DND-41 (cell line): ENCODE measurements at regions not wholly inside any gene's neighbourhood (a gene's known extent, or its start where the extent isn't known, plus 50 kb on each side); places are given as distances from the start of the nearest gene placed in this dataset.

Source experiments
- ATAC-seq: fragments of 200-7000 bp; cut with Tn5 transposase; 3 replicates; pipeline ENCODE4 v1.9.1; 2021; ENCODE audit warnings: low read depth; ENCODE audit not compliant: insufficient read depth
- DNase-seq: peaks from one replicate; pipeline ENCODE4 v3.0.0-alpha.2; 2020
- H2AFZ ChIP-seq: 2 replicates; pipeline ENCODE4 v1.6.0; 2012; ENCODE audit warnings: low read depth, low read length
- H3K27ac ChIP-seq: 2 replicates; pipeline ENCODE4 v1.5.1; 2012; ENCODE audit warnings: low read length, inconsistent platforms
- H3K27me3 ChIP-seq: fragments of 200-600 bp; sonication (generic); 2 replicates; pipeline ENCODE4 v1.6.0; 2012; ENCODE audit warnings: low read length, mild to moderate bottlenecking, inconsistent platforms; ENCODE audit not compliant: insufficient read depth, poor library complexity
- H3K36me3 ChIP-seq: 2 replicates; pipeline ENCODE4 v1.5.1; 2012; ENCODE audit warnings: low read length, inconsistent platforms; ENCODE audit not compliant: insufficient read depth
- H3K4me1 ChIP-seq: 2 replicates; pipeline ENCODE4 v1.5.1; 2012; ENCODE audit warnings: mild to moderate bottlenecking, low read length; ENCODE audit not compliant: insufficient read depth
- H3K4me2 ChIP-seq: 2 replicates; pipeline ENCODE4 v1.6.0; 2012; ENCODE audit warnings: mild to moderate bottlenecking, moderate library complexity, low read length, inconsistent platforms; ENCODE audit not compliant: insufficient read depth
- H3K4me3 ChIP-seq, 2 experiments: fragments of 200-600 bp in 1 of 2; shearing (Covaris generic) in 1 of 2; 2 replicates each; pipeline ENCODE4 v1.5.1; 2012 to 2016; ENCODE audit warnings: inconsistent platforms in 2 of 2, low read length in 2 of 2, mild to moderate bottlenecking in 2 of 2, low read depth in 1 of 2, moderate library complexity in 1 of 2
- H3K79me2 ChIP-seq: 2 replicates; pipeline ENCODE4 v1.6.0; 2012; ENCODE audit warnings: low read length, inconsistent platforms; ENCODE audit not compliant: insufficient read depth
- H3K9ac ChIP-seq: 2 replicates; pipeline ENCODE4 v1.6.0; 2012; ENCODE audit warnings: low read depth, mild to moderate bottlenecking, inconsistent platforms, low read length, moderate library complexity
- H3K9me3 ChIP-seq: 2 replicates; pipeline ENCODE4 v1.5.1; 2012; ENCODE audit warnings: low read length, moderate library complexity, mild to moderate bottlenecking, inconsistent platforms; ENCODE audit not compliant: insufficient read depth, severe bottlenecking
- H4K20me1 ChIP-seq: 2 replicates; pipeline ENCODE4 v1.6.0; 2012; ENCODE audit warnings: low read length; ENCODE audit not compliant: insufficient read depth
- CTCF ChIP-seq: IDR thresholded peaks from 2 replicates; pipeline ENCODE4 v1.5.1; 2012; ENCODE audit warnings: borderline replicate concordance, low read length, moderate library complexity, mild to moderate bottlenecking; ENCODE audit not compliant: poor library complexity, severe bottlenecking; ENCODE audit errors: extremely low read depth
- EZH2 ChIP-seq: IDR thresholded peaks from 3 replicates; pipeline ENCODE4 v1.6.1; 2012; ENCODE audit warnings: borderline replicate concordance, low read depth, mild to moderate bottlenecking, moderate library complexity, low read length, inconsistent platforms; ENCODE audit not compliant: severe bottlenecking

GRCh38 chr6:90934081-90934480 lies 347.2 kb upstream of the MAP3K7 start:
- no peaks in the 10 kb centered on the region for H3K79me2 ChIP-seq
- no peak overlapping the region for H3K4me3 ChIP-seq
- no peak overlapping the region for H3K4me2 ChIP-seq
- no peak overlapping the region for H3K27ac ChIP-seq
- no peaks in the 10 kb centered on the region for H3K9me3 ChIP-seq
- H3K36me3 ChIP-seq: no peaks in the 10 kb centered on the region
- no peak overlapping the region for H3K9ac ChIP-seq
- H4K20me1 ChIP-seq: no peaks in the 10 kb centered on the region
- DNase-seq (no peak), ATAC-seq (no peak)
- no peak for TF ChIP-seq EZH2
- no peak for TF ChIP-seq CTCF
- H3K4me1 ChIP-seq: no peaks in the 10 kb centered on the region
- no peak overlapping the region for H2AFZ ChIP-seq
- no peaks in the 10 kb centered on the region for H3K27me3 ChIP-seq

GRCh38 chr6:90932351-90932750 lies 345.5 kb upstream of the MAP3K7 start:
- no peak for ATAC-seq
- DNase-seq: no peak
- no peaks in the 10 kb centered on the region for H3K4me1 ChIP-seq

GRCh38 chr6:90928051-90928450 lies 341.2 kb upstream of the MAP3K7 start:
- Histone ChIP-seq H3K79me2 (no peaks in the 10 kb centered on the region), H3K4me2 (no peak overlapping the region), H3K9me3 (no peaks in the 10 kb centered on the region), H3K27ac (no peak overlapping the region), H3K36me3 (no peaks in the 10 kb centered on the region), H4K20me1 (no peaks in the 10 kb centered on the region), H3K4me1 (no peaks in the 10 kb centered on the region), H3K4me3 (no peak overlapping the region), H3K27me3 (no peaks in the 10 kb centered on the region), H3K9ac (no peak overlapping the region), H2AFZ (no peak overlapping the region)
- TF ChIP-seq CTCF (no peak), EZH2 (no peak)
- DNase-seq (no peak), ATAC-seq (no peak)

More at GRCh38 chr6:90932351-90932750, 345.5 kb upstream of the MAP3K7 start:
- no peak for TF ChIP-seq CTCF
- Histone ChIP-seq H3K27ac (no peak overlapping the region), H3K4me2 (no peak overlapping the region), H3K9me3 (no peaks in the 10 kb centered on the region), H3K79me2 (no peaks in the 10 kb centered on the region), H4K20me1 (no peaks in the 10 kb centered on the region), H3K36me3 (no peaks in the 10 kb centered on the region), H2AFZ (no peak overlapping the region), H3K27me3 (no peaks in the 10 kb centered on the region), H3K9ac (no peak overlapping the region), H3K4me3 (no peak overlapping the region)

- ATAC-seq (no peak), DNase-seq (no peak)
- no peaks in the 10 kb centered on the region for H3K27me3 ChIP-seq
- no peaks in the 10 kb centered on the region for H3K79me2 ChIP-seq
- H3K9me3 ChIP-seq: no peaks in the 10 kb centered on the region
- no peak overlapping the region for H3K4me2 ChIP-seq
- H3K4me3 ChIP-seq: no peak overlapping the region
- no peaks in the 10 kb centered on the region for H4K20me1 ChIP-seq
- H3K4me1 ChIP-seq: no peaks in the 10 kb centered on the region
- H3K9ac ChIP-seq: no peak overlapping the region
- no peaks in the 10 kb centered on the region for H3K36me3 ChIP-seq
- H2AFZ ChIP-seq: no peak overlapping the region
- H3K27ac ChIP-seq: no peak overlapping the region
- TF ChIP-seq EZH2 (no peak), CTCF (no peak)
Observed at GRCh38 chr6:90925726-90926125, 338.9 kb upstream of the MAP3K7 start.
